HCT116 (cell line): ENCODE measurements at regions not wholly inside any gene's neighbourhood (a gene's known extent, or its start where the extent isn't known, plus 50 kb on each side); places are given as distances from the start of the nearest gene placed in this dataset.

Source experiments
- ATAC-seq: fragments of 200-7000 bp; cut with Tn5 transposase; 2 replicates; pipeline ENCODE4 v1.9.1; 2020; ENCODE audit warnings: mild to moderate bottlenecking, moderate library complexity
- BruUV-seq: library from RNA; stranded (reverse); fragments of 400-500 nt; replicated peaks from 2 replicates; lab custom pipeline; 2021; lab: Mats Ljungman, UMichigan
- CTCF ChIA-PET: fragments of 300-600 bp; sonication (Branson Sonifier 250); formaldehyde crosslinking; loops from one replicate; lab custom pipeline; 2021; ENCODE audit warnings: antibody characterized with exemption; lab: Charles Lee
- POLR2A ChIA-PET: fragments of 300-600, 350-600 bp; sonication (Branson Sonifier 250); formaldehyde crosslinking; loops from one replicate; lab custom pipeline; 2021; ENCODE audit warnings: antibody characterized with exemption; lab: Charles Lee
- RAD21 ChIA-PET, 2 experiments: fragments of 300-600 bp; sonication (Branson Sonifier 250); formaldehyde crosslinking; loops; one replicate each; lab custom pipeline; 2023; ENCODE audit warnings: low total read pairs in 2 of 2; ENCODE audit not compliant: uncharacterized antibody in 2 of 2, unreplicated experiment in 2 of 2, low non-redundant PET in 1 of 2; lab: Charles Lee
- DNase-seq: peaks from one replicate; pipeline ENCODE4 v3.0.0-alpha.2; 2010; ENCODE audit warnings: low read depth, low spot score
- H2AFZ ChIP-seq: fragments of 200-600 bp; shearing (Covaris generic), sonication (generic); 2 replicates; pipeline ENCODE4 v1.6.1; 2017; ENCODE audit warnings: low read depth, mixed run types, mixed read lengths, antibody characterized with exemption, low read length; ENCODE audit not compliant: poor library complexity, severe bottlenecking
- H3K27ac ChIP-seq: 2 replicates; pipeline ENCODE4 v1.5.1; 2012; ENCODE audit warnings: low read depth, low read length
- H3K27me3 ChIP-seq: fragments of 200-600 bp; sonication (generic); 2 replicates; pipeline ENCODE4 v1.6.1; 2016; ENCODE audit warnings: mixed run types, low read length, mixed read lengths; ENCODE audit not compliant: insufficient read depth
- H3K36me3 ChIP-seq, 2 experiments: fragments of 200-500 bp in 1 of 2; fragments of 200-600 bp in 1 of 2; sonication (Bioruptor generic) in 1 of 2; sonication (generic) in 1 of 2; 2 replicates each; pipeline versions ENCODE4 v1.5.1 to v1.6.1; 2014 to 2016; ENCODE audit warnings: low read length in 2 of 2, inconsistent platforms in 1 of 2, mixed read lengths in 1 of 2, mixed run types in 1 of 2; ENCODE audit not compliant: insufficient read depth in 2 of 2, control insufficient read depth in 1 of 2
- H3K4me1 ChIP-seq, 2 experiments: fragments of 200-600 bp in 1 of 2; sonication (generic) in 1 of 2; 2 replicates each; pipeline versions ENCODE4 v1.5.1 to v1.6.1; 2012 to 2017; ENCODE audit warnings: low read length in 2 of 2, inconsistent platforms in 1 of 2, mild to moderate bottlenecking in 1 of 2, mixed read lengths in 1 of 2, mixed run types in 1 of 2, moderate library complexity in 1 of 2; ENCODE audit not compliant: insufficient read depth in 2 of 2, control insufficient read depth in 1 of 2
- H3K4me2 ChIP-seq: fragments of 200-600 bp; sonication (generic); 2 replicates; pipeline ENCODE4 v1.6.1; 2017; ENCODE audit warnings: mixed run types, low read length, mixed read lengths
- H3K4me3 ChIP-seq, 2 experiments: fragments of 200-600 bp in 1 of 2; sonication (generic) in 1 of 2; replicated peaks in 1 of 2; 2 replicates each; pipeline ENCODE4 v1.5.1; 2011 to 2016; ENCODE audit warnings: low read length in 2 of 2, control low read depth in 1 of 2, low read depth in 1 of 2, mild to moderate bottlenecking in 1 of 2, mixed read lengths in 1 of 2, mixed run types in 1 of 2
- H3K79me2 ChIP-seq: fragments of 200-600 bp; sonication (generic); 2 replicates; pipeline ENCODE4 v1.6.1; 2017; ENCODE audit warnings: mild to moderate bottlenecking, mixed run types, low read length, moderate library complexity, mixed read lengths; ENCODE audit not compliant: insufficient read depth
- H3K9ac ChIP-seq: fragments of 200-600 bp; sonication (generic); 2 replicates; pipeline ENCODE4 v1.6.1; 2016; ENCODE audit warnings: low read length, mixed read lengths
- H3K9me2 ChIP-seq: fragments of 200-600 bp; sonication (generic), shearing (Covaris generic); 2 replicates; pipeline ENCODE4 v1.6.1; 2017; ENCODE audit warnings: mixed run types, mild to moderate bottlenecking, moderate library complexity; ENCODE audit not compliant: insufficient read depth
- H3K9me3 ChIP-seq, 2 experiments: fragments of 200-500 bp in 1 of 2; fragments of 200-600 bp in 1 of 2; sonication (Bioruptor generic) in 1 of 2; sonication (generic) in 1 of 2; 2 replicates each; pipeline ENCODE4 v1.6.1; 2014 to 2017; ENCODE audit warnings: low read length in 2 of 2, mixed read lengths in 2 of 2, inconsistent platforms in 1 of 2, low read depth in 1 of 2, mild to moderate bottlenecking in 1 of 2, mixed run types in 1 of 2, moderate library complexity in 1 of 2; ENCODE audit not compliant: control insufficient read depth in 1 of 2, insufficient read depth in 1 of 2
- H4K20me1 ChIP-seq: fragments of 200-600 bp; sonication (generic), shearing (Covaris generic); 2 replicates; pipeline ENCODE4 v1.6.1; 2017; ENCODE audit warnings: mixed run types, mild to moderate bottlenecking, moderate library complexity; ENCODE audit not compliant: insufficient read depth
- CBX3 ChIP-seq: IDR thresholded peaks from 2 replicates; pipeline ENCODE4 v1.6.1; 2012; ENCODE audit warnings: low read depth
- CEBPB ChIP-seq: IDR thresholded peaks from 2 replicates; pipeline ENCODE4 v1.6.1; 2012; ENCODE audit warnings: low read depth
- EGR1 ChIP-seq: IDR thresholded peaks from 2 replicates; pipeline ENCODE4 v1.6.1; 2012; ENCODE audit warnings: low read depth
- ELF1 ChIP-seq: IDR thresholded peaks from 2 replicates; pipeline ENCODE4 v1.6.1; 2012; ENCODE audit warnings: low read depth, borderline replicate concordance
- JUND ChIP-seq: IDR thresholded peaks from 2 replicates; pipeline ENCODE4 v1.6.1; 2012
- POLR2AphosphoS5 ChIP-seq: IDR thresholded peaks from 2 replicates; pipeline ENCODE4 v1.6.1; 2011; ENCODE audit warnings: mild to moderate bottlenecking, low read depth, low read length, moderate library complexity
- RAD21 ChIP-seq: IDR thresholded peaks from 2 replicates; pipeline ENCODE4 v1.6.1; 2012; ENCODE audit warnings: low read depth, mild to moderate bottlenecking
- SIN3A ChIP-seq: IDR thresholded peaks from 2 replicates; pipeline ENCODE4 v1.6.1; 2012; ENCODE audit warnings: low read depth
- SP1 ChIP-seq: IDR thresholded peaks from 2 replicates; pipeline ENCODE4 v1.6.1; 2012; ENCODE audit warnings: low read depth
- SRF ChIP-seq: IDR thresholded peaks from 2 replicates; pipeline ENCODE4 v1.6.1; 2012; ENCODE audit warnings: low read depth
- YY1 ChIP-seq: IDR thresholded peaks from 2 replicates; pipeline ENCODE4 v1.6.1; 2011; ENCODE audit warnings: low read length, low read depth, moderate library complexity, mild to moderate bottlenecking; ENCODE audit not compliant: insufficient replicate concordance; ENCODE audit errors: extremely low read depth
- ZFX ChIP-seq: fragments of 450-650 bp; IDR thresholded peaks from 2 replicates; pipeline ENCODE4 v1.6.1; 2017
- ZNF274 ChIP-seq: fragments of 200-500 bp; sonication (Bioruptor generic); IDR thresholded peaks from 2 replicates; pipeline ENCODE4 v1.6.1; 2014; ENCODE audit warnings: mild to moderate bottlenecking, low read depth, low read length, inconsistent platforms
- intact Hi-C: fragments of 100-400 bp; cut with micrococcal nuclease; formaldehyde crosslinking; loops from 2 replicates; pipeline ENCODE4 v1.10.0; 2022
- TF ChIP-seq, protein P1 (sequence below), 3 experiments: fragments of 200-600 bp in 1 of 3; sonication (generic) in 1 of 3; IDR thresholded peaks in 2 of 3; conservative IDR thresholded peaks in 1 of 3; 2 replicates each; pipeline ENCODE4 v1.5.1; 2012 to 2017; ENCODE audit warnings: low read depth in 2 of 3, low read length in 2 of 3, antibody characterized with exemption in 1 of 3, borderline replicate concordance in 1 of 3, control low read depth in 1 of 3, mild to moderate bottlenecking in 1 of 3, mixed read lengths in 1 of 3, mixed run types in 1 of 3, moderate library complexity in 1 of 3; ENCODE audit not compliant: insufficient read depth in 1 of 3
- TF ChIP-seq, protein P2 (sequence below): IDR thresholded peaks from 2 replicates; pipeline ENCODE4 v1.6.1; 2012
- TF ChIP-seq, protein P3 (sequence below): IDR thresholded peaks from 2 replicates; pipeline ENCODE4 v1.6.1; 2012
- TF ChIP-seq, protein P4 (sequence below): IDR thresholded peaks from 2 replicates; pipeline ENCODE4 v1.6.1; 2011; ENCODE audit warnings: mild to moderate bottlenecking, low read length, moderate library complexity; ENCODE audit not compliant: insufficient replicate concordance; ENCODE audit errors: extremely low read depth

DNA sequence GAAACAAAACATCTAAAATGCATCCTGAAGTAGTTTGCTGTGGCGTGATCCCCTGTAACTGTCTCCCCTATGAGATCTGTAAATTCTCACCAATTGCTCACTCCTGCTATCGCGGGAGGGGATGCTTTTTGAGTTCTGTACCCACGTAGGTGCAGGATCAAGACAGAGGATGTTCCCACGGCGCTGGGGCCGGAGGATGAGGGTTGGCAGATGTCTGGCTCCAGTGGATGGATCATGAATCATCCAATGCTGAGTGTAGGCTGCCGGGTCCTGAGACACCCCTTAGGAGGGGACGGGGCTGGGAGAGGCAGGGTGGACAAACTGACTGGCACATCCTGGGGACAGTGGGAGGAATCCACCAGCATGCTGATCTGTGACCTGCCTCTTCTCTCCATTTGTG is 224.4 kb downstream of the USP6NL start:
- ChIA-PET POLR2A (no interaction called here), CTCF (no interaction called here), RAD21 (no interaction called here)
- no peaks in the 10 kb centered on the region for H4K20me1 ChIP-seq
- no peak overlapping the region for H2AFZ ChIP-seq
- no peaks in the 10 kb centered on the region for H3K36me3 ChIP-seq
- no peaks in the 10 kb centered on the region for H3K9me3 ChIP-seq
- intact Hi-C loops, result no loop called here
- H3K27me3 ChIP-seq, result peaks cover 19% of the 10 kb centered on the region
- H3K4me1 ChIP-seq, result no peaks in the 10 kb centered on the region
- H3K9me2 ChIP-seq, result no peaks in the 10 kb centered on the region
- no peak overlapping the region for H3K4me3 ChIP-seq
- H3K79me2 ChIP-seq, result no peaks in the 10 kb centered on the region
- H3K9ac ChIP-seq, result no peak overlapping the region
- DNase-seq (no peak), ATAC-seq (no peak)
- TF ChIP-seq ZNF274 (no peak), CBX3 (no peak), SIN3A (no peak), POLR2AphosphoS5 (no peak), SRF (no peak), EGR1 (no peak), CEBPB (no peak), ELF1 (no peak), JUND (no peak), SP1 (no peak), YY1 (no peak), RAD21 (no peak), ZFX (no peak)
- TF ChIP-seq, protein P1, sequence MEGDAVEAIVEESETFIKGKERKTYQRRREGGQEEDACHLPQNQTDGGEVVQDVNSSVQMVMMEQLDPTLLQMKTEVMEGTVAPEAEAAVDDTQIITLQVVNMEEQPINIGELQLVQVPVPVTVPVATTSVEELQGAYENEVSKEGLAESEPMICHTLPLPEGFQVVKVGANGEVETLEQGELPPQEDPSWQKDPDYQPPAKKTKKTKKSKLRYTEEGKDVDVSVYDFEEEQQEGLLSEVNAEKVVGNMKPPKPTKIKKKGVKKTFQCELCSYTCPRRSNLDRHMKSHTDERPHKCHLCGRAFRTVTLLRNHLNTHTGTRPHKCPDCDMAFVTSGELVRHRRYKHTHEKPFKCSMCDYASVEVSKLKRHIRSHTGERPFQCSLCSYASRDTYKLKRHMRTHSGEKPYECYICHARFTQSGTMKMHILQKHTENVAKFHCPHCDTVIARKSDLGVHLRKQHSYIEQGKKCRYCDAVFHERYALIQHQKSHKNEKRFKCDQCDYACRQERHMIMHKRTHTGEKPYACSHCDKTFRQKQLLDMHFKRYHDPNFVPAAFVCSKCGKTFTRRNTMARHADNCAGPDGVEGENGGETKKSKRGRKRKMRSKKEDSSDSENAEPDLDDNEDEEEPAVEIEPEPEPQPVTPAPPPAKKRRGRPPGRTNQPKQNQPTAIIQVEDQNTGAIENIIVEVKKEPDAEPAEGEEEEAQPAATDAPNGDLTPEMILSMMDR (IDR thresholded peaks at IDR 0.05 in 2 of 3, conservative IDR thresholded peaks at IDR 0.05 in 1 of 3; ENCODE audit: borderline replicate concordance in 1 of 3, insufficient read depth in 1 of 3, low read depth in 2 of 3, low read length in 2 of 3), result no peak
- TF ChIP-seq, protein P2, sequence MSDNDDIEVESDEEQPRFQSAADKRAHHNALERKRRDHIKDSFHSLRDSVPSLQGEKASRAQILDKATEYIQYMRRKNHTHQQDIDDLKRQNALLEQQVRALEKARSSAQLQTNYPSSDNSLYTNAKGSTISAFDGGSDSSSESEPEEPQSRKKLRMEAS, result no peak
- TF ChIP-seq, protein P3, sequence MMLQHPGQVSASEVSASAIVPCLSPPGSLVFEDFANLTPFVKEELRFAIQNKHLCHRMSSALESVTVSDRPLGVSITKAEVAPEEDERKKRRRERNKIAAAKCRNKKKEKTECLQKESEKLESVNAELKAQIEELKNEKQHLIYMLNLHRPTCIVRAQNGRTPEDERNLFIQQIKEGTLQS, result no peak
- TF ChIP-seq, protein P4, sequence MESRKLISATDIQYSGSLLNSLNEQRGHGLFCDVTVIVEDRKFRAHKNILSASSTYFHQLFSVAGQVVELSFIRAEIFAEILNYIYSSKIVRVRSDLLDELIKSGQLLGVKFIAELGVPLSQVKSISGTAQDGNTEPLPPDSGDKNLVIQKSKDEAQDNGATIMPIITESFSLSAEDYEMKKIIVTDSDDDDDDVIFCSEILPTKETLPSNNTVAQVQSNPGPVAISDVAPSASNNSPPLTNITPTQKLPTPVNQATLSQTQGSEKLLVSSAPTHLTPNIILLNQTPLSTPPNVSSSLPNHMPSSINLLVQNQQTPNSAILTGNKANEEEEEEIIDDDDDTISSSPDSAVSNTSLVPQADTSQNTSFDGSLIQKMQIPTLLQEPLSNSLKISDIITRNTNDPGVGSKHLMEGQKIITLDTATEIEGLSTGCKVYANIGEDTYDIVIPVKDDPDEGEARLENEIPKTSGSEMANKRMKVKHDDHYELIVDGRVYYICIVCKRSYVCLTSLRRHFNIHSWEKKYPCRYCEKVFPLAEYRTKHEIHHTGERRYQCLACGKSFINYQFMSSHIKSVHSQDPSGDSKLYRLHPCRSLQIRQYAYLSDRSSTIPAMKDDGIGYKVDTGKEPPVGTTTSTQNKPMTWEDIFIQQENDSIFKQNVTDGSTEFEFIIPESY, result no peak
- H3K27ac ChIP-seq, result no peak overlapping the region
- no TSS peak for BruUV-seq
- H3K4me2 ChIP-seq, result no peak overlapping the region
